ENCODE measurements at regions not wholly inside any gene's neighbourhood (a gene's known extent, or its start where the extent isn't known, plus 50 kb on each side); places are given as distances from the start of the nearest gene placed in this dataset.
"Not testable (repeated sequence)": the region's sequence is repeated elsewhere in the genome, so short reads cannot be mapped to it uniquely, and the experiment has no call there.

DNA sequence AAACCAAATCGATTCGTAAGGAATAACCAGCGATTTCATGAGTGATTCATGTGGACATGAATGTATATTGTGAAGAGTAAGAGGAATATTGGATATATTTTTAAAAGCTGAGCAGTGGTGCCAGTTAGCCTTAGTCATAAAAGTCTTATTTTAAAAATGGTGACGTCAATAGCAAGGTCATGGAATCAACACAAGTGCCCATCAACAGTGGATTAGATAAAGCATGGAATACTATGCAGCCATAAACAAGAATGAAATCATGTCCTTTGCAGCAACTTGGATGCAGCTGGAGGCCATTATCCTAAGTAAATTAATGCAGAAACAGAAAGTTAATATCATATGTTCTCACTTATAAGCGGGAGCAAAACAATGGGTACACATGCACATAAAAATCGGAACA is 89.0 kb upstream of the STOX2 start:
- DNase-seq (ENCODE audit: low read depth), result no peak

DNA sequence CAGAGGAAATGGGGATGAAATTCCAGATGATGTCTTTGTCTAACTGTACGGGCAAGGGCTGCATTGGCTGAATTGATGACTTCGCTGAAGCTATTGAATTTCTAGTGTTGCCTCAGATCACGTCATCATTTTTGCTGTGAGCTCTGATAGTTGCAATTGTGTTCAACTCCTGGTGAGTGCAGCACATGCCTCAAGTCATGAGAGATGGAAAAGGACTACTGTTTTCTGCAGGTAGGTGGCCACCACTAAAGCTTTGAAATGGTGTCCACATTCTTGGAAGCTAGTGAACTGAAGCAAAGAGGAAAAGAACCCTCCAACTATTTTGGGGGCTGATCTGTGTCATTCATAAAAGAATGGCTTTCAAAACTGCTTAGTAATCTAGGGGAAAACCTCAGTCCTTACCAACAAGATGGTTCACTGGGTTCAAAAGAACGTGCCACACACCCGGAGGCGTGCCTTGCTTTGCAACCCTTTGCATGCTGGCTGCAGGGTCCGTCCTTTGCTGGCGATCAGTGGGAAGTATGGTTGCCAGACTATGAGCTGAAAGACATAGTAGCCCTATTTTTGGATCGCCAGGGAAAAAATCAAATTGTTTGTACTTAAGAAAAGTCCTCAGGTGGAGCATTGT is 88.1 kb upstream of the STOX2 start:
- no peak for DNase-seq (ENCODE audit: low read depth)

DNA sequence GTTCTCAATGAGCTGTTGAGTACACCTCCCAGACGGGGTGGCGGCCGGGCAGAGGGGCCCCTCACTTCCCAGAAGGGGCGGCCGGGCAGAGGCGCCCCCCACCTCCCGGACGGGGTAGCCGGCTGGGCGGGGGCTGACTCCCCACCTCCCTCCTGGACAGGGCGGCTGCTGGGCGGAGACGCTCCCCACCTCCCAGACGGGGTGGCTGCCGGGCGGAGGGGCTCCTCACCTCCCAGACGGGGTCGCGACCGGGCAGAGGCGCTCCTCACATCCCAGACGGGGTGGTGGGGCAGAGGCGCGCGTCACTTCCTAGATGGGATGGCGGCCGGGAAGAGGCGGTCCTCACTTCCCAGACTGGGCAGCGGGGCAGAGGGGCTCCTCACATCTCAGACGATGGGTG is 86.5 kb upstream of the STOX2 start:
- not testable (repeated sequence) for DNase-seq (ENCODE audit: low read depth)

DNA sequence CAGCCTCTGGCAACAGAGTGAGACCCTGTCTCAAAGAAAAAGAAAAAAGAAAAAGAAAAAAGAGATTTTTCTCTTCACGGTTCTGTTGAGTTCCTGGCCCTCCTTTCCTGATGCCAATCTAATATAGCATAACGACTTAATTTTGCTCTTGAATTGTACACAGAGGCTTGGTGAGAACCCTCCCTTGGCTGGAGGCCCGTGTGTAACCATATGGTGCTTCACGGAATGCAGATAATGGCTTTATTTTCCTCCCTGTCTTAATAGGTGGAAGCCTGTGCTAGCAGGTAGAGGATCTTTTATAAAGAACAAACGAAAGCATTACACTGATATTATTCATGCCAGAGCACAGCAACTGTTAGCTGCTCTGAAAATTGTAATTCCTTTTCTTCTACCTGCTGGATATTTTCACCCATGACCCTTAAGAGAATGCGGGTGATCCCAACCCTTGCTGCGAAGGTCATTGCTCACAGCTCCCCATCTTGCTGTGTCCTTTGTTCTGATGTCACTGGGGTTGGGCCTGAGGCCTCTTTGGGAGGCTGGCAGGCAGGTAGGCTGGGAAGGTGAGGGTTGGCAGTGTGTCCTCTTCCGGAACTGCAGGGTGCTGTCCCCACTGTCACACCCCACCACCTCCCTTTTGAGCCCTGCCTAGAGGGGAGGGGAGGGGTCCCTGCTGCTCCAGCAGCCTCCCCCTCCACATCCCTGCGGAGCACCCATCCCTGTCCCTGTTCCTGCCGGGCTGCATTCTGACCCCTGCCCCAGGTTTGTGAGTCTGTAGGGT is 83.8 kb upstream of the STOX2 start:
- DNase-seq (ENCODE audit: low read depth), result no peak

DNA sequence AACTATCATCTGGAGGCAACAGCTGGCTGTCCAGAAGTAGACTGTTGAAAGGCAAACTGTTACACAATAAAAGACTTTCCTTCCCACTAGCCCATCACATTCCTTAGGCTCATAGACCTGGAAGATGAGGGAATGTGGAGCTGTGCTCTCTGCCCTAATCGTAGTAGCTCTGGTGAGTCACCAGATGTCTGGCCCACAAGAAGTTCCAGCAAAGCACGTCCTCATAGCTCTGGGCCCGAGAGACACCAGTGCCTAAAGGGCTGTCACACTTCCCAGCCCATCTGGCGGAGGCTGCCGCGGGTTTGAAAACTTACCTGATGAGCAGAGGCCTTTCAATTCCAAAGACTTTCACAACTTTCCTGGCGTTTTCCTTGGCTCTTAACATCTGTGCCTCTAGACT is 81.7 kb upstream of the STOX2 start:
- no peak for DNase-seq (ENCODE audit: low read depth)

DNA sequence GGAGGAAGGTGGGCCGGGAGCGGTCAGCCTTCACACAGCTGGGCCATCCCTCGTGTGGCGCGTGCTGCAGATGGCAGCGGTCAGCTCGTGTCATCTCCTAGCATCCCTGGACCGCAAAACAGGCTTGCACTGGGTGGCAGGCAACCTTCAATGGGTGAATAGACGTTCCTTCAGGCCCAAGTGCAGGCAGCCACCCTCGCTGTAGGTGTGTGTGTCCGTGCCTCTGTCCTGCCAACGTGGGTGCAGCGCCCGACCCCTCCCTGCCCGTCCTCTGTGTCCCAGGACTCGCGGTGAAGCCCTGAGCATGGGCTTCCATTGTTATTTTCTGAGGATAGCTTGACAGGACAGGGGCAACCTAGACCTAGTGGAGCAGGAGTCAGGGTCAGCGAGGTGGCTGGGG is 79.8 kb upstream of the STOX2 start:
- no peak for DNase-seq (ENCODE audit: low read depth)

DNA sequence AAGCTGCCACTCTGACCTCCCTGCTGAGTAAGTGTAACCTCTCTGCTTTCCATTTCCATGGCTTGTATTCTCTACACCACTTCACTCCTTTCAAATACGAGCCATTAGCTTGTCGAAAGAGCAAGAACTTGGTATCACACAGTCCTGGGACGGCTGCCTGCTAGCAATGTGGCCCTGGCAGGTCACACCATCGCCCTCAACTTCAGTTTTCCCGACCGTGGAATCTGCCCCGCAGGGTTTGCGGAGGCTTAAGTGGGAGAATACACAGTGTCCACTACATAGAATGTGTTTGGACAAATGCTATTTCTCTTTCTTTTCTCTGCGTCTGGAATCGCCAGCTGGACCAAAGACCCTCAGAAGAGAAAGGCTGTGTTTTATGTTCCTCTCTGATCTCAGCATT is 78.6 kb upstream of the STOX2 start:
- DNase-seq (ENCODE audit: low read depth), result no peak

DNA sequence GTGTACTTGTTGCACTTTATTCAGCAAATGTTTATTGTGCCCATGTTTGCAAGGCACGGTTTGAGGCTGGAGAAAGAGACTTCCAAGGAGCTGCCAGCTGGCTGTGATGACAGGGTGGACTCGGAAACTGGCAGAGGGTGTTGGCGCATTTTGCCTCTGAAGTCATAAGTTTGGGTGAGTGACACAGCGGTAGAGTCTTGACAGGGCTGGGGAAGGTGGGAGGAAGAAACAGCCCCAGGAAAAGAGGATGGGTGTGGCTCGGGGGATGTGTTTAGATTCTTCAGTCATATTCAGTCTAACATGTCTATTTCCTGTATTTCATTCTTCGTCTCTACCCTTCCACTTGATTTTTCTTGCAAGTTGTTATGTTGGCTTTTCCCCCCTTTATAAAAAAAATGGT is 77.0 kb upstream of the STOX2 start:
- no peak for DNase-seq (ENCODE audit: low read depth)

DNA sequence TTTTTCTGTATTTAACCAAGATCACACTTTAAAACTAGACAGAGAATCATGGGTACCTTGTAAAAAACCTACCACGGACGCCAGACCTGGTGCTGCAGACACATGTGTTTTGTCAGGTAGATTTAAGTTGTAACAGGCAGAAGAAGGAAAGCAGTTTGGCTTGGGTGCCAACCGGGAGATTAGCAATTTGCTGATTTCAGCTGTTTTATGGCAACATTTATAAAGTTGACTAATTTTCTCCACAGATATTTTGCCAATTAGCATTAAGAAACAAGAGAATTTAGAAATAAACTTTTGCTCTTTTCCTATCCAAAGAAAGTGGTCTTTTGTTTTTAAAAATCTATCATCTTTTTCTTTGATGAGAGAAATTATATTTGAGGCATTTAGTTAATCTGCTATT is 76.3 kb upstream of the STOX2 start:
- DNase-seq (ENCODE audit: low read depth), result no peak

DNA sequence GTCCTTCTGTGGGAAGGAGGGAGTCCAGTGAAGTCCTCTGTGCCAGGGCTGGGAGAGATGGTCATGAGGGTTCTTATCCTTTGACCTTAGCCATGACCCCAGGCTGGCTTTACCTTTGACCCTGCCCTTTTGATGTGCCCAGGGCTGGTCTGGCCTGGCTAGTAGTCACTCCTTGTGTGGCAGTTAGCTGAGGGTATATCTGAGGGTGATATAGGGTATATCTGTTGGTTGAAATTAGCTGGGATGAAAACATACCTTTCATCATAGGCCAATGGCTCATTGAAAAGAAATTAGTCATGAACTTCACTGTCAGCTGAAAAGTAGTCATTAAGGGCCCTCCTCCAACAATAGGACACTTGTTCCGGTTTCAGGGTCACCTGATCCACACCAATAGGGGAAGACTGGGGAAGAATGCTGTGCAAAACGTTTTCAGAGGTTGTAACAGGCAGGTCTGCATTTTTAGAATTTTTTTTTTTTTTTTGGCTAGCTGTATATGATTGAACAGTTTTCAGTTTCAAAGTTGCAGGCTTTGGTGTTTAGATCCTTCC is 74.6 kb upstream of the STOX2 start:
- DNase-seq (ENCODE audit: low read depth), result no peak

DNA sequence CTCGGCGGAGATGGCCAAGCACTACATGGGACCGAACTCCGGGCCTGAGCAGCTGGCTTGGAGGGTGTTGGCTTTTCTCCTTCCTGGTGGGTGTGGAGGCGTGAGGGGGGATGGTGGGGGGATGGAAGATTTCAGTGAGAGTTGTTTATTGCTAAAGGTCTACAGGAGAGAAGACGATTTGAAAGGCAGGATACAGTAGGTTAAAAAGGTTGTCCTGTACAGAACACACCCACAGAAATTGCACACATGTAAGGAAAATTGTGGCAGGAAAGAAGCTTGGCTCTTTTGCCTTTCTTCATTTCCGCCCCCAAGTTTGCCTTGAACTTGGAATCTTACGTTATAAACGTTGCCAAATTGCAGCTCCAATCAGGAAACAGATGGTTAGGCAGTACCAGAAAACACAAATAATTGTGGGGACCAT is 74.1 kb upstream of the STOX2 start:
- DNase-seq (ENCODE audit: low read depth), result no peak

DNA sequence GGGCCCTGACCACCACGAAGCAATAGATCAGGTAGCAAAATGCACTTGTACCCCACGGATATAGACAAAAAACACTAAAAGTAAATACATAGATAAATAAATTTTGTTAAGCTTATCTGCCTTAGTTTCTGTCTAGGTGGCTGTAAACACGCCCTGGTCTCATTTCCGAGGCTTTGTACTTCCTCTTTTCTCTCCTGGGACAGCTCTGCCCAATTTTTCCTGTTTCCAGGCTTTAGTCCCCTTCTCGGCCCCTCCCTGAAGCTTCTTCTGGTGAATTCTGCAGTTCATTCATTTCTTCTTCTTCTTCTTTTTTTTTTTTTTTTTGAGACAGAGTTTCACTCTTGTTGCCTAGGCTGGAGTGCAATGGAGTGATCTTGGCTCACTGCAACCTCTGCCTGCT is 73.4 kb upstream of the STOX2 start:
- no peak for DNase-seq (ENCODE audit: low read depth)

DNA sequence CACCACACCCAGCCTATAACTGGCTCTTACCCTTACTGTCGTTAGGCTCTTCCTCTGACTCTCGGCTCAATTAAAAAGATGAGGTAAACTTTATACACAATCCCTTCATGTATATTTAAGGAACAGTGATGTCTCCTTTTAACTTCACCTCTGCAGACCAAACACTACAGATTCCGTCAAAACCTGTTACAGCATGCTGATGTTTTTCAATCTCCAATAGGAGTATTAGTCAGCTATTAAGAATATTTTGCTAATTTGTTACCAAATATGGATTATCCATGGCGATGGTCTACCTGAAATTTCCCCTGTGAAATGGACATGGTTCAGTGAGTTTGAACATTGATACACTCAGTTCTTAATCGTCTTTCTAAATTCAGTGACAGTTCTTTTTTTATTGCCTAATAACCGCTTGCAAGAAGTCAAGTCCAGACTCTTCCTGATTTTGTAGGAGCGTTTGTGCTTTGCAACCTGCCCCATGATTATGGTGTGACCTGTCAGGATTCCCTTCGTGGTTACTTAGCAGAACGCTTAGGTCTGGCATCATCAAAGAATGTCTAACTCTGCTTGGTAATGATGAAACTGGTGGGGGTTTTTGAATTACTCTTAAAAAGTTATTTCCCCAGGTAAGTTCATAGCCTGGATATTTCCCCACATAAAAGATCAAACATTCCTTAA is 72.2 kb upstream of the STOX2 start:
- DNase-seq (ENCODE audit: low read depth), result no peak

DNA sequence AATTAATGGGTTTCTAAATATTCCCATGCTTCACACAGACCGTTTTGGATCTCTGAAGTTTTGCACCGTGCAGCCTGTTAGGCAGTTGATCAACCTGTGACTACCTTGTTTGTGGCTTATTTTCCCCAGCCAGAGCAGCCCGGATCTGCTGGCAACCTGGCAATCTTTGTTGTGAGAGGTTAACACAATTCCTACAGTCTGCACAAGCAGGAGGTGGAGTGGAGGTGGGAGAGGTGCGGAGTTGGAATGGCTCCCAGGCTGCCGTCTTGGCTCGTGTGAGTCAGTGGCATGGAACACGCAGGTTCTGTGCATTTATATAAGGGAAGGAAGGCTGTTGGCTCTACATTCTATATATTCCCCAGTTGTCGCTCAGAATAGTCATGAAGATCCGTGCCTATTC is 70.9 kb upstream of the STOX2 start:
- DNase-seq (ENCODE audit: low read depth), result no peak

DNA sequence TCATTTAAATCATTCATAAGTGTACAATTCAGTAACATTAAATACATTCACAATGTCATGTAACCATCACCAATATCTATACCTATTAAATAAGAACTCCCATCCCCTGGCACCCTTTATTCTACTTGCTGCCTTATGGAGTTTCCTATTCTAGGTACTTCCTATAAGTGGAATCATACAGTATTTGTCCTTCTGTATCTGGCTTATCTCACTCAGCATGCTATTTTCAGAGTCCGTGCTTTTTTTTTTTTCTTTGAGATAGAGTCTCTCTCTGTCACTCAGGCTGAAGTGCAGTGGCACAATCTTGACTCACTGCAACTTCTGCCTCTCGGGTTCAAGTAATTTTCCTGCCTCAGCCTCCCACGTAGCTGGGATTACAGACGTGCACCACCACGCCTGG is 67.9 kb upstream of the STOX2 start:
- no peak for DNase-seq (ENCODE audit: low read depth)

DNA sequence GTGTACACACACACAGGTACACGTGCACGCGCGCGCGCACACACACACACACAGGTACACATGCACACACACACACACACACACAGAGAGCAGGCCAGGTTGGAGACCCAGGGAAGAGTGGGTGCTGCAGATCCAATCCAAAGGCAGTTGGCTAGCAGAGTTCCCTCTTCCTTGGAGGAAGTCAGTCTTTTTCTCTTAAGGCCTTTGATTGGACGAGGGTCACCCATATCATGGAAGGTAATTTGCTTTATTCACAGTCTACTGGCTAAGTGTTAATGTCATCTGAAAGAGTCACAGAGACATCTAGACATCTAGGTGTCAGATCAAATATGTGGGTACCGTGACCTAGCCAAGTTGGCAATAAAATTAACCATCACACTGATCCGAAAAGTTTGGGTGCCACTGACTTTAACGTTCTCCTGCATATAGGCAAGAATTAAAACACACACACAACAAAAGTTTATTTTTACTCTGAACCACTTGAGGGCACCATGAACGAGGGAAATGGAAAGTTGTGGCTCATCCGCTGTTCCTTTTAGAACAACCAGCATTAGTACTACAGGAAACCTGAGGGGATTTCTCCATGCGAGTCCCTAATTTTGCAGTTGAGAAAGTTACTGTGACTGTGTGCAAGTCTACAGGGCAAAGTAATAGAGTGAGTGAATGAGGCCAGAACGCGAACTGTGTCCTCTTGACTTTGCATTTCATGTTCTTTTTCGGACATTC is 66.0 kb upstream of the STOX2 start:
- DNase-seq (ENCODE audit: low read depth), result no peak

DNA sequence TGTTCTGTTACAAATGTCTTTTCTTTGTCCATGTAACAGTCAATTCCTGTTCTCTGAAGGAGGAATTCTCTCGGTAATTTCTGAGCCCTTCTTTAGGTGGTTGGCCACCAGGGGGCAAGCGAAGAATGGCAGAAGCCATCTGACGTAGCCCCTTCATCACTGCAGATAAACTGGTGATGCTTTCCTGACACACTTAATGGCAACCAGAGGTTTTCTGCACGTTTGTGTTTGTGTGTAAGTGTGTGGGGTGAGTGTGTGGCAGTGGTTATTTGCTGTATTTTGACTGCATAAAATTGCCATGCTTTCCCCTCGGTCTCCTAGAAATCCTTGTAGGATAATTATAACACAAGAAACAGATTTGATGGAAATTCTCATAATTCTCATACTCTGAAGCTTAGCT is 64.8 kb upstream of the STOX2 start:
- DNase-seq (ENCODE audit: low read depth), result peak; percentile 50

DNA sequence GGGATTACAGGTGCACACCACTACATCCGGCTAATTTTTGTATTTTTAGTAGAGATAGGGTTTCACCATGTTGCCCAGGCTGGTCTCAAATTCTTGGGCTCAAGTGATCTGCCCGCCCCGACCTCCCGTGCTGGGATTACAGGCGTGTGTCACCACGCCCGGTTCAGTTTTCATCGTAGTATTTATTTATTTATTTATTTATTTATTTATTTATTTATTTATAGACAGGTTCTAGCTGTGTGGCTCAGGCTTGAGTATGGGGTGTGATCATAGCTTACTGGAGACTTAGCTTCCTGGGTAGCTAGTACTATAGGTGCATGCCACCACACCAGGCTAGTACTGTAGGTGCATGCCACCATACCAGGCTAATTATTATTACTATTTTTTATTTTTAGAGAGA is 64.1 kb upstream of the STOX2 start:
- no peak for DNase-seq (ENCODE audit: low read depth)

DNA sequence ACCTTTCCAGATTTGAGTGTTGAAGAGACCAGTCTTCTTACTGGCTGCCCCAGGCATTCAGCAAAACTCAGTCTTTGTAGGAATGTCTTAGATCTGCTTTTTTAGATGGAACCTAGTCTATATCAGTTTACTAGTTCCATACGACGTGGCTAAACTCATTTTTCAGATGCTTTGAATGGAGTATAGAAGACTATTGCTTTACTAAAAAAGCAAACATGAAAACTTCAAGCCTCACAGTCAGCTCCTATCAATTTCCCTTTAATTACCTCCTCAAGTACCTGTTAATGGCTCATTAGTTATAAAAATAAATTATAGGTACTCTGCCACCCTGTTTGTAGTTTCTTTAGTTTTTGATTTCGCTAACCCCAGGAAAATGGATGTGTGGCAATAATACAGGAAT is 63.0 kb upstream of the STOX2 start:
- DNase-seq (ENCODE audit: low read depth), result no peak

DNA sequence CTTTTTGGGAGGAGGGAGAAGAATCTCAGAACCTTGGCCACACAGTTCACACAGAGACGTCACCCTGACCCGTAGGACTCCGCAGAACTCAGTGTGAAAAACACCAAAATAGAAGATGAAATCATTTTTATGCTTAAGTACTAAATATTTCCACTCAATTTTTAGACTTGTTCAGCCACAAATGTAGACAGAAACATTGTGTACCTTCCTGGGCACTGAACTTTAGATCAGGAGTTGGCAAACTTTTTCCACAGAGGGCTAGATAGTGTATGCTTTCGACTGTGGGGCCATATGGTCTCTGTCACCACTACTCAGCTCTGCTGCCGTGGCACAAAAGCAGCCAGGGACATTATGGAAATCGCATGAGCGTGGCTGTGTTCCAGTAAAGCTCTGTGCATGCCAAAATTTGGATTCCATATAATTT is 61.8 kb upstream of the STOX2 start:
- no peak for DNase-seq (ENCODE audit: low read depth)

DNA sequence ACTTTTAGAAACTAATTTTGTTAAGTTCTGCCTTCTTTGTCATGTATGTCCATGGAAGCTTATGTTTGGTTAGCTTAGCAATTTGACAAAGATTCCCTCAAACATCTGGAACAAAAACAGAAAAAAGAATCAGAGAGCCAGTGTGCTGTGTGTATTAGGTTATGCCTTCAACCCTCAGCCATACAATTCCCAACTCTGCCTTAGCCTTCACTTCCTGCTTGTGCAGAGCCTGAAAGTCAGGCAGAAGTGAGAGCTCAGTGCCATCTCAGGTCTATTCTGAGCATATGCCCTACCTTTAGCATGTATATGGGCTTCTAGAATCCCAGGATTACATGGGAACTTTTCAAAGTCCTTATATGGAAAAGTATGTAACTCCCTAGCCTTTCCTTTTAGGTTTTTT is 58.2 kb upstream of the STOX2 start:
- DNase-seq (ENCODE audit: low read depth), result no peak

DNA sequence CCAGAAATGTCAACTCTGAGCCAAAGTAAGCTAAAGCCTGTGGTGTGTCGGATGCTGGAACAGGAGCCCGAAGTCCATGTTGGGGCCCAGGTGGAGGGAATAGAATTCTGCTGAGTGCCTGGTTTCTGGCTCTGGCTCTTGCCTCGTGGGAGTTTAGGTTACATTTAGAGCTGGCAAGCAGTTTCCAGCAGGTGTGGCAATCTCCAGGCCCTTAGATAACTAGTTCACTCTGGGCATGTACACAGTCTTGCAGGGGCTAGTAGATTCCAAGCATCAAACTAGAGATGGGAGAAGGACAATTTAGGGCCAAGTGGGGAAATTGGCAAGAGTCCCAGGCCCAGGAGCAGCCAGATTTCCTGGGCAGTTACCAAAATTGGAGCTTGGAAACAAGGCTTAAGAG is 56.3 kb upstream of the STOX2 start:
- DNase-seq (ENCODE audit: low read depth), result no peak
